ENCODE measurements at regions not wholly inside any gene's neighbourhood (a gene's known extent, or its start where the extent isn't known, plus 50 kb on each side); places are given as distances from the start of the nearest gene placed in this dataset.
A peak's percentile ranks its signal among the peaks of the same experiment; 100 is the strongest.

DNA sequence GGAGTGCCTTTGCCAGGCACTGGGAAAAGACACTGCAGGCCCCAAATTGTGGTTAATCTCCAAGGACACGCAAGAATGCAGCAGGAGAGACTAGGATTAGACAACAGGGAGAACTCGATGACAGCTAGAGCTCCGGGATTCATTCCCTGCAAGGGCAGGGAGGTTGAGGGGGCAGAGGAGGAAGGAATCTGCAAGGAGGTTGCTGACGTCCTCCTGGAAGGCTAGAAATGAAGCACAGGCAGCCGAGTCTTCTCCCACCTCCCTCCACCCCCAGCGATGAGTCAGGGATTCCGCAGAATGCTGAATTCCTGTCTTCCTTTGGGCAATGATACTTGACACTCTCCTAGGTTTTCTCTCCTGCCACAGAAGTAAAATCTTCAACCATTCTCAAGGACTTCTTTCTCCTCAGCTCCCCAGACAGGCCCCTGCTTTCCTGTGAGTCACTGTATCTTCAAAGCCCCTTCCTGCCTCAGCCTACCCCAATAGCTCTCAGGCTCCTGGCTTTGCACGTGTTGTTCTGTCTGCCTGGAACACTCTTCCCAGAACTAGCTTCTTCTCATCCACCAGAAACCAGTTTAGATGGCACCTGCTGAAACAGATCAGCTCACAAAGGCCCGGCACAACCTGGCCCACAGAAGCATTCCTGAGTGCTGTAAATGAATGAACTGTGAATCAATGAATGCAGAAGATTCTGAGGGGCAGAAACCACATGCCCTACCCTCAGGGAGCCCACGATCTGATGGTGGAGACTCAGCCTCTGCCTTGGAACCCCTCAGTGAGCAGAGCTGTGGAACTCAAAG is 85.6 kb downstream of the MRPL14 start (continued):
- TF ChIP-seq SOX6 (IDR thresholded peaks at IDR 0.05) = no peak
- peak; percentile 90 for TF ChIP-seq EGR1 (conservative IDR thresholded peaks at IDR 0.05)
- peak in 1 of 2 experiments; percentile 61; a peak in 2 of 4 replicates for TF ChIP-seq HDAC1 (IDR thresholded peaks at IDR 0.05)
- TF ChIP-seq SMAD3 (CRISPR knock-in tag; conservative IDR thresholded peaks at IDR 0.05) = no peak
- 0 out of 2 replicates have a peak, but pooled peaks have one; percentile 34 for TF ChIP-seq POLR2A (conservative IDR thresholded peaks at IDR 0.05)
- TF ChIP-seq FOXK1 (CRISPR knock-in tag; IDR thresholded peaks at IDR 0.05; ENCODE audit: borderline replicate concordance) = no peak; the same call in 1 of the 2 replicates
- TF ChIP-seq GATAD2A (IDR thresholded peaks at IDR 0.05) = peak; percentile 27; the same call in 1 of the 2 replicates
- TF ChIP-seq TAF9B (IDR thresholded peaks at IDR 0.05; ENCODE audit: partially characterized antibody) = no peak
- TF ChIP-seq ASH1L (IDR thresholded peaks at IDR 0.05; ENCODE audit: borderline replicate concordance, low read depth, partially characterized antibody) = no peak
- no peak for TF ChIP-seq ZFP36 (IDR thresholded peaks at IDR 0.05; ENCODE audit: low read depth, low read length, partially characterized antibody)
- TF ChIP-seq ZHX1 (conservative IDR thresholded peaks at IDR 0.05; ENCODE audit: low read length) = no peak
- peak; percentile 17; the same call in 1 of the 2 replicates for TF ChIP-seq PYGO2 (tag; IDR thresholded peaks at IDR 0.05)
- no peak; the same call in 1 of the 2 replicates for TF ChIP-seq GABPA (tag; conservative IDR thresholded peaks at IDR 0.05; ENCODE audit: low read depth)
- TF ChIP-seq EP300 (IDR thresholded peaks at IDR 0.05; ENCODE audit: low read length) = peak; percentile 73
- TF ChIP-seq MAFK (IDR thresholded peaks at IDR 0.05; ENCODE audit: low read length) = peak; percentile 90
- no peak for TF ChIP-seq HDAC3 (IDR thresholded peaks at IDR 0.05; ENCODE audit: borderline replicate concordance, partially characterized antibody)
- no peak for TF ChIP-seq RBM22 (IDR thresholded peaks at IDR 0.05; ENCODE audit: low read depth, low read length, poor library complexity, severe bottlenecking)
- no peak for TF ChIP-seq KAT7 (CRISPR knock-in tag; IDR thresholded peaks at IDR 0.05; ENCODE audit: borderline replicate concordance)
- TF ChIP-seq MAFF (IDR thresholded peaks at IDR 0.05; ENCODE audit: low read length) = peak; percentile 91
- TF ChIP-seq DIDO1 (tag; IDR thresholded peaks at IDR 0.05; ENCODE audit: low read depth) = no peak
- TF ChIP-seq RBFOX2 (IDR thresholded peaks at IDR 0.05; ENCODE audit: low read depth, low read length) = peak; percentile 22; the same call in 1 of the 2 replicates
- TF ChIP-seq ZNF79 (CRISPR knock-in tag; IDR thresholded peaks at IDR 0.05; ENCODE audit: low read depth) = 0 out of 2 replicates have a peak, but pooled peaks have one; percentile 9
- TF ChIP-seq OTX1 (CRISPR knock-in tag; IDR thresholded peaks at IDR 0.05) = no peak
- no peak for TF ChIP-seq MEF2A (IDR thresholded peaks at IDR 0.05; ENCODE audit: control insufficient read depth, low read depth, low read length)
- TF ChIP-seq HMBOX1 (IDR thresholded peaks at IDR 0.05) = no peak; the same call in 1 of the 2 replicates
- peak; percentile 16 for TF ChIP-seq ETV1 (tag; conservative IDR thresholded peaks at IDR 0.05; ENCODE audit: low read depth)
- TF ChIP-seq TFAM (CRISPR knock-in tag; conservative IDR thresholded peaks at IDR 0.05) = no peak
- TF ChIP-seq ZNF174 (CRISPR knock-in tag; IDR thresholded peaks at IDR 0.05) = no peak
- 0 out of 2 replicates have a peak, but pooled peaks have one; percentile 25 for TF ChIP-seq MTA2 (IDR thresholded peaks at IDR 0.05; ENCODE audit: low read depth)

Data from K562 (cell line).